ENCODE measurements at regions not wholly inside any gene's neighbourhood (a gene's known extent, or its start where the extent isn't known, plus 50 kb on each side); places are given as distances from the start of the nearest gene placed in this dataset.
"Not testable (repeated sequence)": the region's sequence is repeated elsewhere in the genome, so short reads cannot be mapped to it uniquely, and the experiment has no call there.

GRCh38 chr5:51034222-51034901 lies 348.9 kb upstream of the ISL1 start:
- no peak for DNase-seq

- DNase-seq = no peak
Observed at GRCh38 chr5:51039424-51040329, 343.6 kb upstream of the ISL1 start.

GRCh38 chr5:51043745-51044144 lies 339.5 kb upstream of the ISL1 start:
- DNase-seq = no peak

- no peak for DNase-seq
Observed at GRCh38 chr5:51047369-51047768, 335.9 kb upstream of the ISL1 start.

DNA sequence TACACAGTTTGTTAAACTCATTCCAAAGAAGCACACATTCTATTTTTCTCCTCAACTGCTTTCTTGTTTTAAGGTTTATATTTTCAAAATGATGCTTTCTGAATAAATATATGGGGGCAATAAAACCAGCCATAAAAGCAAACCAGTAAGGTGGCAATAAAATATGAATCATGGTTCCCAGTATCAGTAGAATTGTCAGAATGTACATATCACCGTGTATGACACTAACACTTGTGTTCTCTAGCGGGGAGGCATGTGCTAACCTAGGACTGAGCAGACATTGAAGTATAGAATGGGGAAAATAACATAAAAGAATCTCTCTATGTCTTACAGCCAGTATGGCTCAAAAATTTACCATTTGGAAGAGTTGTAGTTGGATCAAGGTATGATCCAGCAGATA lies 329.9 kb upstream of the ISL1 start:
- DNase-seq = no peak

DNA sequence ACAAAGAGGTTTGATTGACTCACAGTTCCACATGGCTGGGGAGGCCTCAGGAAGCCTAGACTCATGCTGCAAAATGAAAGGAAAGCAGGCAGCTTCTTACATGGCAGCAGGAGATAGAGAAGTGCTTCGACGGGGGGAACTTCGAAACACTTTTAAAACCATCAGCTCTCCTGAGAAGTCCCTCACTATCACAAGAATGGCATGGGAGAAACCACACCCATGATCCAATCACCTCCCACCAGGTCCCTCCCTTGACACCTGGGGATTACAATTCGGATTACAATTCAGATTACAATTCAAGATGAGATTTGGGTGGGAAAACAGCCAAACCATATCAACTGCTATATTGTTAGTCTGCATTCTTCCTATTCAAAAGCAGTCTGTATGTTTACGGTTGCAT lies 322.3 kb upstream of the ISL1 start:
- DNase-seq = no peak

DNA sequence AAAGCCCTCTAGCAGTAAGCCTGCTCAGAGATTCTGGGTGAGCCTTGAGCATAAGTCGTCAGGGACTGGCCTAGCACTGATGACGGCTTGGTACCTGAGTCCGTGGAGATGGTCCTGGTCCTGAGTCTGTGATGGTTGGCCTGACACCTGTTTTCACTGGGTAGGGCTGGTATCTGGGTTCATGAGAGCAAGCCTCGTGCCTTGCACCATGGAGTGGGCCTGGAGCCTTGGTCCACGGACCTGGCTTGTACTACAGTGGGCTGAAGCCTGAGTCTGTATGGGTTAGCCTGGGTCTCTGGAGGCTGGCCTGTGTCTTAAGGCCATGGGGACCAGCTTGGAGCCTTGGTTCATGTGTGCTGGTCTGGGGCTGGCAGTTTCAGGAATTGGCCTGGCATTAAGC lies 310.3 kb upstream of the ISL1 start:
- no peak for DNase-seq

GRCh38 chr5:51082741-51083140 lies 300.5 kb upstream of the ISL1 start:
- DNase-seq = no peak

DNA sequence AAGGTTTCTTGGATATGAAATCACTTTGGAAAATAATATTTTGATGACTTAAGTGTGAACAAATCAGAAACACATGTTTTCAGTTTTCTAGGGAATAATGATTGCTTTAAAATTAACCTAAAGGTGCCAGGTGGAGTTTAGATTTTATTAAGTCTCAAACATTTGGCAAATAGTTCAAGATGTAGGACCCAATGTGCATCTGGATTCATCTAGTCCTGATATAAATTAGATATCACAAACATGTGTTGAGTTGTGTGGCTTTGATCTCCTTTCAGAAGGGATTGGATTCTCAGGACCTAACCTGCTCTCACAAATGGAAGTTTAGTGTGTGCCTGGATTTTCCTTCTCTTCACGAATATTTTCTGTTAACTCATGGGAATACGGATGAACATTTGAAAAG lies 291.4 kb upstream of the ISL1 start:
- DNase-seq = no peak

GRCh38 chr5:51095486-51095885 lies 287.8 kb upstream of the ISL1 start:
- DNase-seq = no peak

- DNase-seq = no peak
Observed at GRCh38 chr5:51096859-51097258, 286.4 kb upstream of the ISL1 start.

- DNase-seq = no peak
Observed at GRCh38 chr5:51099173-51099853, 283.9 kb upstream of the ISL1 start.

DNA sequence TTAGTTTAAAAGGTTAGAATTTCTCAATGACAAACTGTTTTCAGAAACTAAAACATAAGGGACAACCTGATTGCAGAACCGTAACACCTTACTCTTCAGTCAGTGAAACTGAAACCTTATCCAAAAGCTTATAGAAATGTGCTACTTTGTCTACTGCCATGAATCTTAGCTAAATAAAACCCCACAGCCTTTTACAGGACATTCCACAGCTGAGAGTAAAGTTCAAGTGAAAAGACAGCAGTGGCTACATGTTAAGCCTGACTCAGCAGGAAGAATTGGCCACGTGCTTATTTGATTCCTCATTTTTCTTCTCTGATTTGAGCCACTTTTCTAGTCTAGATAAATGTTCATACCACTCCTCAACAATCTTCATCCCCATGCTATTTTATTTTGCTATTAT lies 278.7 kb upstream of the ISL1 start:
- no peak for DNase-seq

GRCh38 chr5:51109786-51110410 lies 273.4 kb upstream of the ISL1 start:
- DNase-seq = no peak

- DNase-seq = no peak
Observed at GRCh38 chr5:51131266-51131665, 252.0 kb upstream of the ISL1 start.

- DNase-seq = no peak
Observed at GRCh38 chr5:51138164-51138563, 245.1 kb upstream of the ISL1 start.

DNA sequence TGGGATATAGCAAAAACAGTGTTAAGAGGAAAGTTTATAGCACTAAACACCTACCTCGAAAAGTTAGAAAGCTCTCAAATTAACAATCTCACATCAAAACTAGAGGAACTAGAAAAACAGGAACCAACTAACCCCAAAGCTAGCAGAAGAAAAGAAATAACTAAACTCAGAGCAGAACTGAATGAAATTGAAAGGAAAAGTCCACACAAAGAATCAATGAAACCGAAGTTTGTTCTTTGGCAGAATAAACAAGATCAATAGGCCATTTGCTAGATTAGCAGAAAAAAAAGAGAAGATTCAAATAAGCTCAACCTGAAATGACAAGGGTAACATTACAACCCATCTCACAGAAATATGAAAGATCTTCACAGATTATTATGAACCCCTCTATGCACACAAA lies 234.8 kb upstream of the ISL1 start:
- DNase-seq = no peak

- no peak for DNase-seq
Observed at GRCh38 chr5:51156222-51156621, 227.0 kb upstream of the ISL1 start.

GRCh38 chr5:51156838-51157237 lies 226.4 kb upstream of the ISL1 start:
- no peak for DNase-seq

DNA sequence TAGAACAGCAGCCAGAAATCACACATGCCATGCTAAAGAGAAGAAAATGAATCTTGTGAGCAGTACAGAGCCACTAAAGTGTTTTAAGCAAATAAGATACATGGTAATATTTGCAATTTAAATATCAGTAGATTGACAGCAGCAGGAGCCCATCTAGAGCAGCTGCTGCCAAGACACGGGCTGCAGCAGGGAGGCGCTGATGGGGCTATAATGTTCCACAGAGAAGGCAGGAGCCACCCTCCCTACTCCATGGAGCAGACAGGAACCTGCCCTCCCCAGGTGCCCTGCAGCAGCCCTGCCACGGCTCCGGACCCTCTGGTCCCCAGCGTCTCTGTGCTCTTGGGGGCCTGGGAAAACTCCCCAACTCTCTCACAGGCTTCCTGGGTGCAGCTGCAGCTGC lies 224.1 kb upstream of the ISL1 start:
- DNase-seq = no peak

DNA sequence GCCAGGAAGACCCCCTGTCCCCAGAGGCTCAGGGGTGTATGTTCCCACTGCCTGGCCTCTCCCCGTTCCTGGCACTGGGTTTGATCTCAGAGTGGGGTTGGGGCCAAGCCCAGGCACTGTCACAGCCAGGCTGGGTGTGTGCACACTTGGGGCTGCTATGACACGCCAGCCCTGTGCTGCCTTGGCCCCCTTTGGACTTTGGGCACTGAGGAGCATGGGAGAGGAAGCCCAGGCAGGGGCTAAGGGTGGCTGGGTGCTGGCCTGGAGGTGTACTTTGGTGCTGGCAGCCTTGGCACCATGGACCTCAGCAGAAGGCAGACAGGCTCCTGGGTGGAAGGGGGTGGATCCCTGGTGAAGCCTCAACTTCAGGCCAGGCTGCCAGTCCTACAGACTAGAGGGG lies 223.6 kb upstream of the ISL1 start:
- no peak for DNase-seq

- no peak for DNase-seq
Observed at GRCh38 chr5:51162245-51162644, 221.0 kb upstream of the ISL1 start.

GRCh38 chr5:51165621-51166020 lies 217.6 kb upstream of the ISL1 start:
- DNase-seq = not testable (repeated sequence)
